ENCODE measurements at regions not wholly inside any gene's neighbourhood (a gene's known extent, or its start where the extent isn't known, plus 50 kb on each side); places are given as distances from the start of the nearest gene placed in this dataset.

DNA sequence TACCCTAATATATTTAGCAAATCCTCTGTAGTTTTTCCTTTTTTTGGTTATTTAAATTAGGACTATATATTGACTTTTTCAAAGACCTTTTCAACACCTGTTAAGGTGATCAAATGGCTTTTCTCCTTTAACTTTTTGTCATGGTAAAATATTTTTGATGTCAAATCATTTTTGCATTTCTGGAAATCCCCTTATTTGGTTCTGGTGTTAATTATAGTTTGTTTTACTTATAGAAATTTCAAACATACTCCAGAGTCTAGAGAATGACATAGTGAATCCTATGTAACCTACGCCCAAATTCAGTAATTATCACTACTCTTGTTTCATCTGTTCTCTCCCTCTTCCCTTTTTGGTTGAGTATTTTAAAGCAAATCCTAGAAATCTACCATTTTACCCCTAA, 121.3 kb upstream of the TBL1XR1 start:
- TF ChIP-seq, protein P1, sequence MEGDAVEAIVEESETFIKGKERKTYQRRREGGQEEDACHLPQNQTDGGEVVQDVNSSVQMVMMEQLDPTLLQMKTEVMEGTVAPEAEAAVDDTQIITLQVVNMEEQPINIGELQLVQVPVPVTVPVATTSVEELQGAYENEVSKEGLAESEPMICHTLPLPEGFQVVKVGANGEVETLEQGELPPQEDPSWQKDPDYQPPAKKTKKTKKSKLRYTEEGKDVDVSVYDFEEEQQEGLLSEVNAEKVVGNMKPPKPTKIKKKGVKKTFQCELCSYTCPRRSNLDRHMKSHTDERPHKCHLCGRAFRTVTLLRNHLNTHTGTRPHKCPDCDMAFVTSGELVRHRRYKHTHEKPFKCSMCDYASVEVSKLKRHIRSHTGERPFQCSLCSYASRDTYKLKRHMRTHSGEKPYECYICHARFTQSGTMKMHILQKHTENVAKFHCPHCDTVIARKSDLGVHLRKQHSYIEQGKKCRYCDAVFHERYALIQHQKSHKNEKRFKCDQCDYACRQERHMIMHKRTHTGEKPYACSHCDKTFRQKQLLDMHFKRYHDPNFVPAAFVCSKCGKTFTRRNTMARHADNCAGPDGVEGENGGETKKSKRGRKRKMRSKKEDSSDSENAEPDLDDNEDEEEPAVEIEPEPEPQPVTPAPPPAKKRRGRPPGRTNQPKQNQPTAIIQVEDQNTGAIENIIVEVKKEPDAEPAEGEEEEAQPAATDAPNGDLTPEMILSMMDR (IDR thresholded peaks at IDR 0.05): no peak
- no peak for TF ChIP-seq POLR2A (IDR thresholded peaks at IDR 0.05)

Data from testis (tissue), 2 donors.